Gastroesophageal sphincter (tissue), 3 donors: ENCODE measurements at regions not wholly inside any gene's neighbourhood (a gene's known extent, or its start where the extent isn't known, plus 50 kb on each side); places are given as distances from the start of the nearest gene placed in this dataset.

ENCODE experiments used
- EP300 ChIP-seq: sonication (generic); formaldehyde crosslinking; IDR thresholded peaks from one replicate; pipeline ENCODE4 v1.6.1; 2017; ENCODE audit warnings: antibody characterized with exemption, mild to moderate bottlenecking
- POLR2A ChIP-seq, 2 donors: fragments of 450-650 bp; IDR thresholded peaks; one replicate each; pipeline ENCODE4 v1.6.1; 2017; ENCODE audit warnings: antibody characterized with exemption in 2 of 2, mild to moderate bottlenecking in 2 of 2, moderate library complexity in 1 of 2
- POLR2AphosphoS5 ChIP-seq: sonication (generic); formaldehyde crosslinking; IDR thresholded peaks from one replicate; pipeline ENCODE4 v1.6.1; 2017; ENCODE audit warnings: antibody characterized with exemption
- TF ChIP-seq, protein P1 (sequence below), 4 experiments: fragments of 200-600 bp in 2 of 4; fragments of 450-650 bp in 2 of 4; sonication (generic) in 1 of 4; IDR thresholded peaks; one replicate each; pipeline ENCODE4 v1.5.1; 2017 to 2019; ENCODE audit warnings: antibody characterized with exemption in 4 of 4, mild to moderate bottlenecking in 2 of 4, moderate library complexity in 2 of 4

DNA sequence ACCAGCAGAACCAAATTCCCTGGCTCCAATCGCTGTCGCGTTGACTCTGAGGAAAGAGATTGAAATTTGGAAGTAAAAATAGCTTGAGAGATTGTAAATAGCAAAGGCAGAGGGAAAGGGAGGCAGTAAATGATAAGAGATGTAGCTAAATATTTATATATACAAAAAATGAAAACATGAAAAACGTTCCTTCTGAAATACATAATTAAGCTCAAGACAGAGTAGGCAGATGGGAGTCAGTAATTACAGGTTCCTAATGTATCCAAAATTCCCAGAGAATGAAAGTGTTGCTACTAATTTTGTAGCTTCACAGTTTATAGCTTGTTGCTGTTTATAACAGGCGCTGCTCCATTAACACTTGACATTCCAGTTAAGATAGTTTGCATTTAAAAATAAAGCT is 648.7 kb downstream of the KCNA4 start:
- TF ChIP-seq, protein P1, sequence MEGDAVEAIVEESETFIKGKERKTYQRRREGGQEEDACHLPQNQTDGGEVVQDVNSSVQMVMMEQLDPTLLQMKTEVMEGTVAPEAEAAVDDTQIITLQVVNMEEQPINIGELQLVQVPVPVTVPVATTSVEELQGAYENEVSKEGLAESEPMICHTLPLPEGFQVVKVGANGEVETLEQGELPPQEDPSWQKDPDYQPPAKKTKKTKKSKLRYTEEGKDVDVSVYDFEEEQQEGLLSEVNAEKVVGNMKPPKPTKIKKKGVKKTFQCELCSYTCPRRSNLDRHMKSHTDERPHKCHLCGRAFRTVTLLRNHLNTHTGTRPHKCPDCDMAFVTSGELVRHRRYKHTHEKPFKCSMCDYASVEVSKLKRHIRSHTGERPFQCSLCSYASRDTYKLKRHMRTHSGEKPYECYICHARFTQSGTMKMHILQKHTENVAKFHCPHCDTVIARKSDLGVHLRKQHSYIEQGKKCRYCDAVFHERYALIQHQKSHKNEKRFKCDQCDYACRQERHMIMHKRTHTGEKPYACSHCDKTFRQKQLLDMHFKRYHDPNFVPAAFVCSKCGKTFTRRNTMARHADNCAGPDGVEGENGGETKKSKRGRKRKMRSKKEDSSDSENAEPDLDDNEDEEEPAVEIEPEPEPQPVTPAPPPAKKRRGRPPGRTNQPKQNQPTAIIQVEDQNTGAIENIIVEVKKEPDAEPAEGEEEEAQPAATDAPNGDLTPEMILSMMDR (IDR thresholded peaks at IDR 0.05) = no peak
- TF ChIP-seq POLR2A (IDR thresholded peaks at IDR 0.05) = no peak
- no peak for TF ChIP-seq EP300
- no peak for TF ChIP-seq POLR2AphosphoS5
